ENCODE measurements at regions not wholly inside any gene's neighbourhood (a gene's known extent, or its start where the extent isn't known, plus 50 kb on each side); places are given as distances from the start of the nearest gene placed in this dataset.

- TF ChIP-seq CTCF (IDR thresholded peaks at IDR 0.05) (no peak), EZH2 (IDR thresholded peaks at IDR 0.05) (no peak)
These were observed 56.3 kb downstream of the ABCC12 start for GRCh38 chr16:48099455-48099854.
